CD4-positive, alpha-beta memory T cell (primary cell): ENCODE measurements at regions not wholly inside any gene's neighbourhood (a gene's known extent, or its start where the extent isn't known, plus 50 kb on each side); places are given as distances from the start of the nearest gene placed in this dataset.
A peak's percentile ranks its signal among the peaks of the same experiment; 100 is the strongest.

Experiments
- CTCF ChIA-PET: fragments of 350-600 bp; sonication (Branson Sonifier 250); formaldehyde crosslinking; loops from one replicate; lab custom pipeline; 2021; ENCODE audit warnings: inconsistent platforms; ENCODE audit not compliant: partially characterized antibody; lab: Charles Lee
- POLR2A ChIA-PET: fragments of 350-600 bp; sonication (Branson Sonifier 250); formaldehyde crosslinking; loops from one replicate; lab custom pipeline; 2021; ENCODE audit not compliant: partially characterized antibody; lab: Charles Lee
- DNase-seq, 5 donors: peaks; one replicate each; pipeline versions ENCODE4 v3.0.0 to v3.0.0-alpha.2; 2020 to 2022; ENCODE audit warnings: mixed read lengths in 1 of 5
- H3K27ac ChIP-seq: one replicate; pipeline ENCODE4 v1.7.0; 2013; ENCODE audit warnings: low read depth, low read length
- H3K27me3 ChIP-seq: 2 replicates; pipeline ENCODE4 v1.7.0; 2013; ENCODE audit warnings: mild to moderate bottlenecking, low read length, moderate library complexity; ENCODE audit not compliant: insufficient read depth
- H3K36me3 ChIP-seq: 2 replicates; pipeline ENCODE4 v1.7.0; 2013; ENCODE audit warnings: mild to moderate bottlenecking, low read length, moderate library complexity; ENCODE audit not compliant: insufficient read depth
- H3K4me1 ChIP-seq: 2 replicates; pipeline ENCODE4 v1.7.0; 2013; ENCODE audit warnings: mild to moderate bottlenecking, low read length, moderate library complexity; ENCODE audit not compliant: insufficient read depth
- H3K4me3 ChIP-seq, 2 donors: one replicate each; pipeline ENCODE4 v1.7.0; 2013; ENCODE audit warnings: low read length in 2 of 2, mild to moderate bottlenecking in 1 of 2
- H3K9me3 ChIP-seq, 2 donors: one replicate each; pipeline ENCODE4 v1.7.0; 2013; ENCODE audit warnings: low read length in 2 of 2, control low read depth in 1 of 2; ENCODE audit not compliant: control insufficient read depth in 1 of 2
- H3K27ac Mint-ChIP-seq, 7 donors: one replicate each; pipeline ENCODE4 v1.8.0; 2020 to 2021; ENCODE audit warnings: mixed read lengths in 7 of 7, mild to moderate bottlenecking in 6 of 7, inconsistent platforms in 3 of 7, moderate library complexity in 3 of 7
- H3K27me3 Mint-ChIP-seq, 2 donors: one replicate each; pipeline ENCODE4 v1.8.0; 2020 to 2021; ENCODE audit warnings: mixed read lengths in 2 of 2
- H3K36me3 Mint-ChIP-seq, 2 donors: one replicate each; pipeline ENCODE4 v1.8.0; 2020 to 2021; ENCODE audit warnings: mixed read lengths in 2 of 2, inconsistent platforms in 1 of 2, mild to moderate bottlenecking in 1 of 2
- H3K4me1 Mint-ChIP-seq, 4 donors: one replicate each; pipeline ENCODE4 v1.8.0; 2020 to 2021; ENCODE audit warnings: mixed read lengths in 4 of 4, mild to moderate bottlenecking in 1 of 4
- H3K4me3 Mint-ChIP-seq, 8 donors: one replicate each; pipeline ENCODE4 v1.8.0; 2020 to 2021; ENCODE audit warnings: mixed read lengths in 8 of 8, mild to moderate bottlenecking in 7 of 8, moderate library complexity in 6 of 8, inconsistent platforms in 3 of 8
- H3K9me3 Mint-ChIP-seq, 8 donors: one replicate each; pipeline ENCODE4 v1.8.0; 2020 to 2021; ENCODE audit warnings: mixed read lengths in 8 of 8, mild to moderate bottlenecking in 5 of 8, inconsistent platforms in 3 of 8, moderate library complexity in 1 of 8
- intact Hi-C: fragments of 100-400 bp; cut with micrococcal nuclease; formaldehyde crosslinking; loops from one replicate; pipeline ENCODE4 v1.15.1; 2023

- Mint-ChIP-seq H3K27ac (no peak overlapping the region), H3K4me1 (no peaks in the 10 kb centered on the region), H3K27me3 (peaks cover 23% of the 10 kb centered on the region in 2 donors), H3K4me3 (no peak overlapping the region), H3K9me3 (peaks cover 0 to 2% (median 0%) of the 10 kb centered on the region in 8 donors), H3K36me3 (no peaks in the 10 kb centered on the region)
- H3K4me3 ChIP-seq: no peak overlapping the region
- CTCF ChIA-PET: no interaction called here
- POLR2A ChIA-PET: no interaction called here
- DNase-seq: no peak
- no peaks in the 10 kb centered on the region for H3K9me3 ChIP-seq
- H3K4me1 ChIP-seq: no peaks in the 10 kb centered on the region
- intact Hi-C loops: no loop called here
- H3K36me3 ChIP-seq: no peaks in the 10 kb centered on the region
- no peaks in the 10 kb centered on the region for H3K27me3 ChIP-seq
- no peak overlapping the region for H3K27ac ChIP-seq
These were observed 56.4 kb upstream of the CISTR start for GRCh38 chr12:53808023-53808705.

- Mint-ChIP-seq H3K36me3 (no peaks in the 10 kb centered on the region), H3K9me3 (peaks cover 0 to 2% (median 0%) of the 10 kb centered on the region in 8 donors), H3K4me3 (no peak overlapping the region), H3K27me3 (peaks cover 19 to 25% of the 10 kb centered on the region in 2 donors), H3K27ac (no peak overlapping the region), H3K4me1 (no peaks in the 10 kb centered on the region)
- H3K27me3 ChIP-seq: no peaks in the 10 kb centered on the region
- intact Hi-C loops: no loop called here
- no peak overlapping the region for H3K27ac ChIP-seq
- ChIA-PET POLR2A (no interaction called here), CTCF (no interaction called here)
- no peaks in the 10 kb centered on the region for H3K4me1 ChIP-seq
- no peaks in the 10 kb centered on the region for H3K36me3 ChIP-seq
- no peak for DNase-seq
- no peak overlapping the region for H3K4me3 ChIP-seq
- no peaks in the 10 kb centered on the region for H3K9me3 ChIP-seq
These were observed 57.2 kb upstream of the CISTR start for GRCh38 chr12:53809005-53809404.

- Mint-ChIP-seq H3K27ac (no peak overlapping the region), H3K4me3 (no peak overlapping the region), H3K4me1 (no peaks in the 10 kb centered on the region), H3K9me3 (no peaks in the 10 kb centered on the region), H3K27me3 (peaks cover 16 to 25% of the 10 kb centered on the region in 2 donors), H3K36me3 (no peaks in the 10 kb centered on the region)
- Histone ChIP-seq H3K9me3 (no peaks in the 10 kb centered on the region), H3K4me1 (no peaks in the 10 kb centered on the region), H3K36me3 (no peaks in the 10 kb centered on the region), H3K27me3 (peaks cover 4% of the 10 kb centered on the region), H3K4me3 (no peak overlapping the region), H3K27ac (no peak overlapping the region)
- intact Hi-C loops: no loop called here
- ChIA-PET POLR2A (no interaction called here), CTCF (no interaction called here)
- no peak for DNase-seq
These were observed 59.2 kb upstream of the CISTR start for GRCh38 chr12:53810950-53811349.

GRCh38 chr12:53811606-53812005 is 59.8 kb upstream of the CISTR start:
- Mint-ChIP-seq H3K36me3 (no peaks in the 10 kb centered on the region), H3K4me1 (no peaks in the 10 kb centered on the region), H3K4me3 (no peak overlapping the region), H3K27me3 (peaks cover 13 to 26% of the 10 kb centered on the region in 2 donors), H3K9me3 (no peaks in the 10 kb centered on the region), H3K27ac (no peak overlapping the region)
- no peaks in the 10 kb centered on the region for H3K4me1 ChIP-seq
- intact Hi-C loops: no loop called here
- H3K27me3 ChIP-seq: peaks cover 4% of the 10 kb centered on the region
- no peak overlapping the region for H3K27ac ChIP-seq
- H3K36me3 ChIP-seq: no peaks in the 10 kb centered on the region
- H3K9me3 ChIP-seq: no peaks in the 10 kb centered on the region
- ChIA-PET POLR2A (no interaction called here), CTCF (no interaction called here)
- no peak overlapping the region for H3K4me3 ChIP-seq
- DNase-seq: no peak

DNA sequence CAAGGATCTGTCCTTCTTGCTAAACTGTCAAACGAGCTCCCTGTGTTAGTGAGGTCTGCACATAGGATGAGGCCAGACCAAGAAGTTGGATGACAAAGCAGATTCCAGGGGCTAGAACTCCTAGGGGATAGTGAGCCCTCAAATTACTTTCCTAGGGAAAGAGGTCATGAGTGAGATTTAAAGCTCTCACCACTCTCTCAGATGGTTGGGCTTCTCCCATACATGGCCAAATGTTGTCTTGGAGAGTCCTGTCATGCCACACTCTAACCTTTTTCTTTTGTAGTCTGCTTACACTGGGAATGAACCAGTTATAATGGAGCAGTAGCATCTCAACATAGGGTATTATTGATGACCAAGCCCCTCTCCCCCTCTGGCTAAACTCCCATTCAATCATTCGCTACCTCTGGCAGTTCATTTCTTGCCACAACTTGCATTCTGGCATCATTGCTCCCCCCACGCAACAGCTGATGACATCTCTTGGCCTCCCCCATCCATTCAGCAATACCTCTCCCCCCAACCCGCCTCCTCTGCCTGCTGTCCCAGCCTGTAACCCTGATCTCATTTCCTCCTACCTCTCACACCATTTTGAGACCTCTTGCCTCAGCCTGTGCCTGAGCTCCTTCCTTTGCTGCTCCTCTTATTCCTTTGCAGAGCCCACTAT is 64.7 kb upstream of the CISTR start:
- peak overlapping the region in 1 of 8 donors; percentile 60 for H3K4me3 Mint-ChIP-seq
- POLR2A ChIA-PET: no interaction called here
- H3K4me1 Mint-ChIP-seq: no peaks in the 10 kb centered on the region
- intact Hi-C loops: no loop called here
- H3K9me3 ChIP-seq: no peaks in the 10 kb centered on the region
- peaks cover 29% of the 10 kb centered on the region for H3K27me3 ChIP-seq
- no peaks in the 10 kb centered on the region for H3K9me3 Mint-ChIP-seq
- no peaks in the 10 kb centered on the region for H3K4me1 ChIP-seq
- no peak for DNase-seq
- no peaks in the 10 kb centered on the region for H3K36me3 Mint-ChIP-seq
- CTCF ChIA-PET: no interaction called here
- H3K36me3 ChIP-seq: no peaks in the 10 kb centered on the region
- H3K27me3 Mint-ChIP-seq: peaks cover 45 to 49% of the 10 kb centered on the region in 2 donors
- H3K27ac Mint-ChIP-seq: no peak overlapping the region
- no peak overlapping the region for H3K4me3 ChIP-seq
- no peak overlapping the region for H3K27ac ChIP-seq

DNA sequence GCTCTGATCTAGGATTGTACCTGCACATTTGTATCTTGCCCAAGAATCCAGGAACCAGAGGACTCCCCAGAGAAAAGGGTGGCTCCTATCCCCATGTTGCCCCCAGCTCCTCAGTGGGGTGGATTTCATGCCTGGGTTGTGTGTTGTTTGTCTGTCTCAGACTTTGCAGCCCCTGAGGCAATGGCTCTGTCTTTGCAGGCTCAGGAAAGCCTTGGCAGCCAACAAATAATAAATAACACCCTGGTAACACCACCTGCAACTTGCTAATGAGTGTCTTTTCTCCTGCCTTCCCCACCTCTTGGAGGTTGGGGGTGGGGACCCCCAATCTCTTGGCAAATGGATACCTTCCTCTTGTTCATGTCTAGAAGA is 65.2 kb upstream of the CISTR start:
- H3K9me3 ChIP-seq: no peaks in the 10 kb centered on the region
- Mint-ChIP-seq H3K27ac (no peak overlapping the region), H3K27me3 (peaks cover 45 to 54% of the 10 kb centered on the region in 2 donors), H3K9me3 (peaks cover 0 to 1% (median 0%) of the 10 kb centered on the region in 8 donors), H3K4me1 (no peaks in the 10 kb centered on the region), H3K4me3 (peak overlapping the region in 1 of 8 donors; percentile 60), H3K36me3 (no peaks in the 10 kb centered on the region)
- H3K36me3 ChIP-seq: no peaks in the 10 kb centered on the region
- peaks cover 29% of the 10 kb centered on the region for H3K27me3 ChIP-seq
- intact Hi-C loops: no loop called here
- POLR2A ChIA-PET: no interaction called here
- no peak overlapping the region for H3K27ac ChIP-seq
- DNase-seq: no peak
- CTCF ChIA-PET: no interaction called here
- H3K4me3 ChIP-seq: no peak overlapping the region
- H3K4me1 ChIP-seq: no peaks in the 10 kb centered on the region

DNA sequence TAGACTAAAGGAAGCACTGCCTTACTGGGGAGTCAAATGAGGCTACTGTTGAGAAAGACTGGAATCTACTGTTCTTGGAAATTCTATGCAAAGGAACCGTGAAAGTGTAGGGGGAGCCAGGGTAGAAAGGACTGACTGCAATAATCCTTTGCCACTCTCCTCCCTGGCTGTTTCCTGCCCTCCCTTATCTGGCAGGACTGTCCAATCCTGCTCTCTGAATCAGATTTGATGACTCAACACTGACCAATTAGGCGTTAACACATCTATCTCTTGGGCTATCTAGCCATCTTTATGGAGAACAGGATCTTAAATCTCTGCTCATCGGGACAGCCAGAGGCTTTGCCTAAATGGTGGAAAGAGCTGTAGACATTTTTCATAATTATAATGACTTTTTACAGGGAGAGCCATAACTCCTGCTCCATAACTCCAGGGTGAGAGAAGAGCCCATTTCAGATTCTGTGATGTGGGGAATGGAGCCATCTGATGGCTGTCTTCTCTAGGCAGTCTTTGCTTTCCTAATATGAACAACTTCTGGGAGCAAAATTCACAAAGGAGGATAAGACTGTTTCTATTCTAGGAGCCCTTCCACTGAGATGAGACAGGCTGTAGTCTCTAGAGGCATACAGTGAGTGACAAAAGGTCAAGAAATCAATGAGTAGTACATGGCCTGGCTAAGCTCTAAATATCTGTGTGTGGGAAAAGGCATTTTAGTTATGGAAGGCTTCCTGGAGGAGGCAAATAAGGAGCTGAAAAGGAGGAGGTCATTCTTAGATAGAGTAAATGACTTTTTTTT is 68.9 kb upstream of the CISTR start:
- ChIA-PET CTCF (no interaction called here), POLR2A (no interaction called here)

More for the DNA sequence above, 68.9 kb upstream of the CISTR start:
- H3K27ac ChIP-seq: no peak overlapping the region
- H3K27me3 Mint-ChIP-seq: peaks cover 63 to 68% of the 10 kb centered on the region in 2 donors
- no peaks in the 10 kb centered on the region for H3K4me1 ChIP-seq
- intact Hi-C loops: no loop called here
- no peaks in the 10 kb centered on the region for H3K9me3 ChIP-seq
- no peaks in the 10 kb centered on the region for H3K36me3 Mint-ChIP-seq
- H3K4me3 ChIP-seq: no peak overlapping the region
- H3K4me3 Mint-ChIP-seq: no peak overlapping the region
- no peaks in the 10 kb centered on the region for H3K36me3 ChIP-seq
- H3K27ac Mint-ChIP-seq: no peak overlapping the region
- no peaks in the 10 kb centered on the region for H3K4me1 Mint-ChIP-seq
- H3K9me3 Mint-ChIP-seq: peaks cover 0 to 1% (median 0%) of the 10 kb centered on the region in 8 donors
- peaks cover 33% of the 10 kb centered on the region for H3K27me3 ChIP-seq
- DNase-seq: no peak
